GM12878 (cell line): ENCODE measurements at regions not wholly inside any gene's neighbourhood (a gene's known extent, or its start where the extent isn't known, plus 50 kb on each side); places are given as distances from the start of the nearest gene placed in this dataset.

Experiments used
- ESRRA ChIP-seq: IDR thresholded peaks from 2 replicates; pipeline ENCODE4 v1.6.1; 2012; ENCODE audit warnings: mild to moderate bottlenecking, low read length, improper control_type of control experiment
- GABPA ChIP-seq: IDR thresholded peaks from 2 replicates; pipeline ENCODE4 v1.6.1; 2014; ENCODE audit warnings: antibody characterized with exemption, low read depth, mild to moderate bottlenecking, inconsistent platforms
- JUND ChIP-seq: IDR thresholded peaks from 2 replicates; pipeline ENCODE4 v1.6.1; 2012; ENCODE audit warnings: low read depth, mild to moderate bottlenecking, low read length, improper control_type of control experiment, moderate library complexity
- NR2C2 ChIP-seq: IDR thresholded peaks from 2 replicates; pipeline ENCODE4 v1.6.1; 2011; ENCODE audit warnings: borderline replicate concordance, low read depth; ENCODE audit not compliant: control insufficient read depth, insufficient read length
- POLR2AphosphoS5 ChIP-seq: IDR thresholded peaks from 2 replicates; pipeline ENCODE4 v1.6.1; 2011; ENCODE audit warnings: mild to moderate bottlenecking, low read length, inconsistent platforms
- RAD21 ChIP-seq: IDR thresholded peaks from 2 replicates; pipeline ENCODE4 v1.6.1; 2011; ENCODE audit warnings: mild to moderate bottlenecking, low read depth, low read length, moderate library complexity; ENCODE audit not compliant: insufficient read depth
- RCOR1 ChIP-seq: conservative IDR thresholded peaks from 2 replicates; pipeline ENCODE4 v1.6.1; 2012; ENCODE audit warnings: low read depth, low read length, improper control_type of control experiment
- SP1 ChIP-seq: IDR thresholded peaks from one replicate; pipeline ENCODE4 v1.6.1; 2011; ENCODE audit warnings: low read depth, low read length
- SREBF1 ChIP-seq: IDR thresholded peaks from 2 replicates; pipeline ENCODE4 v1.6.1; 2012; ENCODE audit warnings: mild to moderate bottlenecking, low read length
- ZNF274 ChIP-seq: IDR thresholded peaks from one replicate; pipeline ENCODE4 v1.8.0; 2011; ENCODE audit not compliant: insufficient read length, insufficient read depth
- TF ChIP-seq, protein P1 (sequence below), 3 experiments: IDR thresholded peaks in 2 of 3; conservative IDR thresholded peaks in 1 of 3; 2 replicates each; pipeline ENCODE4 v1.5.1; 2011; ENCODE audit warnings: low read depth in 3 of 3, low read length in 3 of 3, mild to moderate bottlenecking in 3 of 3, control low read depth in 2 of 3, moderate library complexity in 2 of 3, inconsistent platforms in 1 of 3, mixed read lengths in 1 of 3; ENCODE audit not compliant: control insufficient read depth in 2 of 3, insufficient read depth in 1 of 3; ENCODE audit errors: extremely low read depth in 1 of 3
- TF ChIP-seq, protein P2 (sequence below): fragments of 450-650 bp; conservative IDR thresholded peaks from 2 replicates; pipeline ENCODE4 v1.6.1; 2017; ENCODE audit warnings: mild to moderate bottlenecking, moderate library complexity

DNA sequence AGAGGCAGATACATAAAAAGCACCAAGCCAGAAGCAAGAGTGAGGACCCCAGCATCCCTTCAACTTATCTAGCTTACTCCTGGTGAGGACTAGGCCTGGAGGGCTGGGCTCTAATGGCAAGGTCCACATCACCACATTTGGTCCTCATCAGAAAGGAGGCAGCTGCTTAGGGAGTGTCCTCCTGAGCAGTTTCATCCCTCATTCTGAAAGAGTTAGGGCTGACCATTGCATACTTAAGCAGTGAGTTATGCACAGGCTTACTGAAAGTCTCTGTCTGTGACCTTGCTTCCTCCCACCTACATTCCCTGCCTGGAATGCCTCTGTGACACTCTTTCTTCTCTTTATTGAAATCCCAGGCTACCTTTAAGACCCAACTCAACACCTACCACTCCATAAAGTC lies 301.8 kb upstream of the ACVR2A start:
- TF ChIP-seq RCOR1: no peak
- no peak for TF ChIP-seq ZNF274
- no peak for TF ChIP-seq ESRRA
- no peak for TF ChIP-seq SP1
- no peak for TF ChIP-seq GABPA
- no peak for TF ChIP-seq RAD21
- TF ChIP-seq SREBF1: no peak
- TF ChIP-seq, protein P1, sequence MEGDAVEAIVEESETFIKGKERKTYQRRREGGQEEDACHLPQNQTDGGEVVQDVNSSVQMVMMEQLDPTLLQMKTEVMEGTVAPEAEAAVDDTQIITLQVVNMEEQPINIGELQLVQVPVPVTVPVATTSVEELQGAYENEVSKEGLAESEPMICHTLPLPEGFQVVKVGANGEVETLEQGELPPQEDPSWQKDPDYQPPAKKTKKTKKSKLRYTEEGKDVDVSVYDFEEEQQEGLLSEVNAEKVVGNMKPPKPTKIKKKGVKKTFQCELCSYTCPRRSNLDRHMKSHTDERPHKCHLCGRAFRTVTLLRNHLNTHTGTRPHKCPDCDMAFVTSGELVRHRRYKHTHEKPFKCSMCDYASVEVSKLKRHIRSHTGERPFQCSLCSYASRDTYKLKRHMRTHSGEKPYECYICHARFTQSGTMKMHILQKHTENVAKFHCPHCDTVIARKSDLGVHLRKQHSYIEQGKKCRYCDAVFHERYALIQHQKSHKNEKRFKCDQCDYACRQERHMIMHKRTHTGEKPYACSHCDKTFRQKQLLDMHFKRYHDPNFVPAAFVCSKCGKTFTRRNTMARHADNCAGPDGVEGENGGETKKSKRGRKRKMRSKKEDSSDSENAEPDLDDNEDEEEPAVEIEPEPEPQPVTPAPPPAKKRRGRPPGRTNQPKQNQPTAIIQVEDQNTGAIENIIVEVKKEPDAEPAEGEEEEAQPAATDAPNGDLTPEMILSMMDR (IDR thresholded peaks at IDR 0.05 in 2 of 3, conservative IDR thresholded peaks at IDR 0.05 in 1 of 3; ENCODE audit: control insufficient read depth in 2 of 3, extremely low read depth in 1 of 3, insufficient read depth in 1 of 3, low read depth in 3 of 3, low read length in 3 of 3): no peak
- TF ChIP-seq NR2C2: no peak
- no peak for TF ChIP-seq POLR2AphosphoS5
- TF ChIP-seq, protein P2, sequence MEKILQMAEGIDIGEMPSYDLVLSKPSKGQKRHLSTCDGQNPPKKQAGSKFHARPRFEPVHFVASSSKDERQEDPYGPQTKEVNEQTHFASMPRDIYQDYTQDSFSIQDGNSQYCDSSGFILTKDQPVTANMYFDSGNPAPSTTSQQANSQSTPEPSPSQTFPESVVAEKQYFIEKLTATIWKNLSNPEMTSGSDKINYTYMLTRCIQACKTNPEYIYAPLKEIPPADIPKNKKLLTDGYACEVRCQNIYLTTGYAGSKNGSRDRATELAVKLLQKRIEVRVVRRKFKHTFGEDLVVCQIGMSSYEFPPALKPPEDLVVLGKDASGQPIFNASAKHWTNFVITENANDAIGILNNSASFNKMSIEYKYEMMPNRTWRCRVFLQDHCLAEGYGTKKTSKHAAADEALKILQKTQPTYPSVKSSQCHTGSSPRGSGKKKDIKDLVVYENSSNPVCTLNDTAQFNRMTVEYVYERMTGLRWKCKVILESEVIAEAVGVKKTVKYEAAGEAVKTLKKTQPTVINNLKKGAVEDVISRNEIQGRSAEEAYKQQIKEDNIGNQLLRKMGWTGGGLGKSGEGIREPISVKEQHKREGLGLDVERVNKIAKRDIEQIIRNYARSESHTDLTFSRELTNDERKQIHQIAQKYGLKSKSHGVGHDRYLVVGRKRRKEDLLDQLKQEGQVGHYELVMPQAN: no peak
- TF ChIP-seq JUND: no peak
